ENCODE measurements at regions not wholly inside any gene's neighbourhood (a gene's known extent, or its start where the extent isn't known, plus 50 kb on each side); places are given as distances from the start of the nearest gene placed in this dataset.
"Not testable (repeated sequence)": the region's sequence is repeated elsewhere in the genome, so short reads cannot be mapped to it uniquely, and the experiment has no call there.

GRCh38 chr2:226300196-226300886 lies 499.3 kb downstream of the IRS1 start:
- in situ Hi-C loops (cut with MboI; ENCODE audit: low sequenced_read_pairs): no loop called here

GRCh38 chr2:226299771-226300170 lies 499.8 kb downstream of the IRS1 start:
- in situ Hi-C loops (cut with MboI; ENCODE audit: low sequenced_read_pairs): no loop called here

GRCh38 chr2:226295681-226296080 lies 503.9 kb downstream of the IRS1 start:
- in situ Hi-C loops (cut with MboI; ENCODE audit: low sequenced_read_pairs): no loop called here

- in situ Hi-C loops (cut with MboI; ENCODE audit: low sequenced_read_pairs): no loop called here
Measured at GRCh38 chr2:226295123-226295522, 504.5 kb downstream of the IRS1 start.

GRCh38 chr2:226291281-226291680 lies 508.3 kb downstream of the IRS1 start:
- in situ Hi-C loops (cut with MboI; ENCODE audit: low sequenced_read_pairs): not testable (repeated sequence)

GRCh38 chr2:226286916-226287315 lies 512.7 kb downstream of the IRS1 start:
- in situ Hi-C loops (cut with MboI; ENCODE audit: low sequenced_read_pairs): no loop called here

- in situ Hi-C loops (cut with MboI; ENCODE audit: low sequenced_read_pairs): no loop called here
Measured at GRCh38 chr2:226283796-226284195, 515.8 kb downstream of the IRS1 start.

- in situ Hi-C loops (cut with MboI; ENCODE audit: low sequenced_read_pairs): no loop called here
Measured at GRCh38 chr2:226282151-226282550, 517.5 kb downstream of the IRS1 start.

- in situ Hi-C loops (cut with MboI; ENCODE audit: low sequenced_read_pairs): not testable (repeated sequence)
Measured at GRCh38 chr2:226280136-226280535, 519.5 kb downstream of the IRS1 start.

GRCh38 chr2:226275215-226275614 lies 524.4 kb downstream of the IRS1 start:
- in situ Hi-C loops (cut with MboI; ENCODE audit: low sequenced_read_pairs): no loop called here

- in situ Hi-C loops (cut with MboI; ENCODE audit: low sequenced_read_pairs): no loop called here
Measured at GRCh38 chr2:226274143-226274542, 525.5 kb downstream of the IRS1 start.

- in situ Hi-C loops (cut with MboI; ENCODE audit: low sequenced_read_pairs): no loop called here
Measured at GRCh38 chr2:226273440-226273839, 526.2 kb downstream of the IRS1 start.

- in situ Hi-C loops (cut with MboI; ENCODE audit: low sequenced_read_pairs): no loop called here
Measured at GRCh38 chr2:226272435-226272834, 527.2 kb downstream of the IRS1 start.

GRCh38 chr2:226270285-226271058 lies 529.1 kb downstream of the IRS1 start:
- in situ Hi-C loops (cut with MboI; ENCODE audit: low sequenced_read_pairs): no loop called here

- in situ Hi-C loops (cut with MboI; ENCODE audit: low sequenced_read_pairs): no loop called here
Measured at GRCh38 chr2:226267516-226268289, 531.9 kb downstream of the IRS1 start.

GRCh38 chr2:226256709-226257376 lies 542.8 kb downstream of the IRS1 start:
- in situ Hi-C loops (cut with MboI; ENCODE audit: low sequenced_read_pairs): no loop called here

- in situ Hi-C loops (cut with MboI; ENCODE audit: low sequenced_read_pairs): no loop called here
Measured at GRCh38 chr2:226256237-226256636, 543.4 kb downstream of the IRS1 start.

- in situ Hi-C loops (cut with MboI; ENCODE audit: low sequenced_read_pairs): no loop called here
Measured at GRCh38 chr2:226251661-226252060, 548.0 kb downstream of the IRS1 start.

GRCh38 chr2:226247289-226248275 lies 552.0 kb downstream of the IRS1 start:
- in situ Hi-C loops (cut with MboI; ENCODE audit: low sequenced_read_pairs): no loop called here

- in situ Hi-C loops (cut with MboI; ENCODE audit: low sequenced_read_pairs): no loop called here
Measured at GRCh38 chr2:226234187-226234586, 565.4 kb downstream of the IRS1 start.
